ENCODE measurements at regions not wholly inside any gene's neighbourhood (a gene's known extent, or its start where the extent isn't known, plus 50 kb on each side); places are given as distances from the start of the nearest gene placed in this dataset.

DNA sequence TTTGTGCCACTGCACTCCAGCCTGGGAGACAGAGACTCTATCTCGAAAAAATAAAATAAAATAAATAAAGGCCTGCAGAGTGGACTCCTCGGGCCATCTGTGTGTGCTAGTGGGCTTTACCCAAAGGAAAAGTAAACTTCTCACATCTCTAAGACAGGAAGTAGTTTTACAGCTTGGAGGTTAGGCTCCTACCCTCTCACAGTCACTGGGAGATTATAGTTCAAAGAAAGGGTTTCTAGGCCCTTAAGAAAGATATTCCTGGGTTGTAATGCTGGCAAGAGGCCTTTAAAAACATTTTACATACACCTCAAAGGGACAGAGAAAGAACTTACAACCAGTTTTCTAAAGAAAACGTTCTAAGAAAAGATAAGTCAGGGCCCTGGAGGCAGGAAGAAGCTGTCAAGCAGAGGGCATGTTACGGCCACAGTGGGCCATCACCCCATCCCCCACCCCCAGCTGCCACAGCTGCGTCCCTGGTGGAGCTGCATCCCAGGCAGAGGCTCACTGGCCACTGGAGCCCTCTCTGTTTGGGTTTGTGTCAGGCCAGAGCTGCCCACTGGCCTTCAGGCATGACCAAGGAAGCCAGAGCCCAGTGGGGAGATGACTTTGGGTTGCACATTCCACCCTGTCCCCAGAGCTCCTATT, 78.1 kb upstream of the CDK20 start:
- no peak for TF ChIP-seq CREB1 (IDR thresholded peaks at IDR 0.05)
- TF ChIP-seq, protein P1, sequence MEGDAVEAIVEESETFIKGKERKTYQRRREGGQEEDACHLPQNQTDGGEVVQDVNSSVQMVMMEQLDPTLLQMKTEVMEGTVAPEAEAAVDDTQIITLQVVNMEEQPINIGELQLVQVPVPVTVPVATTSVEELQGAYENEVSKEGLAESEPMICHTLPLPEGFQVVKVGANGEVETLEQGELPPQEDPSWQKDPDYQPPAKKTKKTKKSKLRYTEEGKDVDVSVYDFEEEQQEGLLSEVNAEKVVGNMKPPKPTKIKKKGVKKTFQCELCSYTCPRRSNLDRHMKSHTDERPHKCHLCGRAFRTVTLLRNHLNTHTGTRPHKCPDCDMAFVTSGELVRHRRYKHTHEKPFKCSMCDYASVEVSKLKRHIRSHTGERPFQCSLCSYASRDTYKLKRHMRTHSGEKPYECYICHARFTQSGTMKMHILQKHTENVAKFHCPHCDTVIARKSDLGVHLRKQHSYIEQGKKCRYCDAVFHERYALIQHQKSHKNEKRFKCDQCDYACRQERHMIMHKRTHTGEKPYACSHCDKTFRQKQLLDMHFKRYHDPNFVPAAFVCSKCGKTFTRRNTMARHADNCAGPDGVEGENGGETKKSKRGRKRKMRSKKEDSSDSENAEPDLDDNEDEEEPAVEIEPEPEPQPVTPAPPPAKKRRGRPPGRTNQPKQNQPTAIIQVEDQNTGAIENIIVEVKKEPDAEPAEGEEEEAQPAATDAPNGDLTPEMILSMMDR (IDR thresholded peaks at IDR 0.05; ENCODE audit: control extremely low read depth in 1 of 3, insufficient read depth in 1 of 3, low read depth in 1 of 3, low read length in 3 of 3): no peak
- no peak for TF ChIP-seq YY1 (IDR thresholded peaks at IDR 0.05; ENCODE audit: low read depth, low read length)
- no peak for TF ChIP-seq POLR2A (IDR thresholded peaks at IDR 0.05; ENCODE audit: control extremely low read depth in 1 of 2, low read depth in 2 of 2, low read length in 2 of 2)
- TF ChIP-seq POLR2AphosphoS5 (IDR thresholded peaks at IDR 0.05; ENCODE audit: low read depth, low read length): no peak
- no peak for TF ChIP-seq RFX5 (IDR thresholded peaks at IDR 0.05; ENCODE audit: borderline replicate concordance, low read depth, low read length)
- TF ChIP-seq, protein P2, sequence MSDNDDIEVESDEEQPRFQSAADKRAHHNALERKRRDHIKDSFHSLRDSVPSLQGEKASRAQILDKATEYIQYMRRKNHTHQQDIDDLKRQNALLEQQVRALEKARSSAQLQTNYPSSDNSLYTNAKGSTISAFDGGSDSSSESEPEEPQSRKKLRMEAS (IDR thresholded peaks at IDR 0.05): no peak
- no peak for TF ChIP-seq MAFK (IDR thresholded peaks at IDR 0.05; ENCODE audit: low read depth, low read length)
- no peak for TF ChIP-seq CEBPB (IDR thresholded peaks at IDR 0.05; ENCODE audit: low read depth, low read length)
- TF ChIP-seq TCF12 (IDR thresholded peaks at IDR 0.05; ENCODE audit: low read depth, low read length): no peak
- TF ChIP-seq SIN3A (conservative IDR thresholded peaks at IDR 0.05 in 1 of 2, IDR thresholded peaks at IDR 0.05 in 1 of 2; ENCODE audit: low read depth in 1 of 2, low read length in 2 of 2): no peak
- TF ChIP-seq GTF2F1 (IDR thresholded peaks at IDR 0.05; ENCODE audit: borderline replicate concordance, low read depth, low read length): no peak
- no peak for TF ChIP-seq JUND (IDR thresholded peaks at IDR 0.05; ENCODE audit: low read length)
